Activated CD8-positive, alpha-beta memory T cell treated with anti-CD3 and anti-CD28 coated beads, Interleukin-2, amount 10 ng/mL, durations not matched to agents 7 days and 5 days (primary cell): ENCODE measurements at regions not wholly inside any gene's neighbourhood (a gene's known extent, or its start where the extent isn't known, plus 50 kb on each side); places are given as distances from the start of the nearest gene placed in this dataset.
"Not testable (repeated sequence)": the region's sequence is repeated elsewhere in the genome, so short reads cannot be mapped to it uniquely, and the experiment has no call there.

Experiments
- ATAC-seq: fragments of 150-1000 bp; cut with Tn5 transposase; one replicate; pipeline ENCODE4 v1.10.0; 2021; ENCODE audit warnings: moderate library complexity
- CTCF ChIA-PET: fragments of 350-600 bp; sonication (Branson Sonifier 250); formaldehyde crosslinking; loops from one replicate; lab custom pipeline; 2021; ENCODE audit warnings: antibody characterized with exemption; lab: Charles Lee
- DNase-seq: peaks from one replicate; pipeline ENCODE4 v3.0.0-alpha.2; 2020
- H3K27ac Mint-ChIP-seq: one replicate; pipeline ENCODE4 v1.8.0; 2021; ENCODE audit warnings: mild to moderate bottlenecking, mixed read lengths
- H3K27me3 Mint-ChIP-seq: one replicate; pipeline ENCODE4 v1.8.0; 2021; ENCODE audit warnings: mixed read lengths
- H3K36me3 Mint-ChIP-seq: one replicate; pipeline ENCODE4 v1.8.0; 2021; ENCODE audit warnings: mild to moderate bottlenecking, mixed read lengths
- H3K4me1 Mint-ChIP-seq: one replicate; pipeline ENCODE4 v1.8.0; 2021; ENCODE audit warnings: mixed read lengths
- H3K4me3 Mint-ChIP-seq: one replicate; pipeline ENCODE4 v1.8.0; 2021; ENCODE audit warnings: mild to moderate bottlenecking, moderate library complexity, mixed read lengths
- H3K9me3 Mint-ChIP-seq: one replicate; pipeline ENCODE4 v1.8.0; 2022; ENCODE audit warnings: low read depth, mixed read lengths

DNA sequence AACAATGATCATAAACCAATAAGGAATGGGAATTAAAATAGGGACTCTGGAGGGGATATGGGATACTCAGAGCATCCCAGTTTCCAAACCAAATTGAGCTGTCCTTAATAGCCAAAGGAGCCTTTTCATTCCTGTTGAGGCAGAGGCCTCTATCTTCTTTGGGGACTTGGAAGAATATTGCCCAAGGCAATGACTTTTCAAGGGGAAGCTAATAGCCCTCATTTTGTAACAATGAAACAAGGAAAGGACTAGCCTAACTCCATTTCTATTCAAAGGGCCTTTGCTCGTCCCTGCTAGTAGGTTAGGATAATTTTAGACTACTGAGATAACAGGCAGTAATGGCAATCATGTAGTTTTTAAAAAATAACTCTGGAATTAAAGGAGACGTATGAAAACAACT lies 789.8 kb upstream of the SLITRK5 start:
- Mint-ChIP-seq H3K27me3 (no peaks in the 10 kb centered on the region), H3K36me3 (no peaks in the 10 kb centered on the region), H3K4me3 (no peak overlapping the region), H3K4me1 (no peaks in the 10 kb centered on the region), H3K27ac (no peak overlapping the region), H3K9me3 (peaks cover 2% of the 10 kb centered on the region)
- CTCF ChIA-PET = no interaction called here
- DNase-seq (no peak), ATAC-seq (no peak)

DNA sequence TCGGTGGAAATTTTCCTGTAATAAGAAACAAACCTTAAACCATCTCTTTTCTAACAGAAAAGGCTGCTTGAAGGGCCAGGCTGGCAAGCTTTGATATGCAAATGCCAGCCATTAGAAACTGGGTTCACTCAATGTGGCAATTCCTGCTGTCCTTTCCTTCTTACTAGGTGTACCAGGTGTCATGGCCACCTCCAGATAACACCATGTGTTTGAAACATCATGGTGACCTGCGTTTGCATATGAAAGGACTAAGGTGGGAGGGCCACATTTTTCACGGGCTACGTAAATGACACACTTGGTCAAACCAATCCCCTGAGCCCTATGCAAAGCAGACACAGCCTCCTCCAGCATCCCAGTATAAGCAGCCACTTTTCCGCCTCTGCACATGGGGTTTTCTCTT lies 789.1 kb upstream of the SLITRK5 start:
- CTCF ChIA-PET = no interaction called here
- Mint-ChIP-seq H3K9me3 (peaks cover 2% of the 10 kb centered on the region), H3K4me1 (no peaks in the 10 kb centered on the region), H3K36me3 (no peaks in the 10 kb centered on the region), H3K27me3 (no peaks in the 10 kb centered on the region), H3K4me3 (no peak overlapping the region), H3K27ac (no peak overlapping the region)
- ATAC-seq (no peak), DNase-seq (no peak)

DNA sequence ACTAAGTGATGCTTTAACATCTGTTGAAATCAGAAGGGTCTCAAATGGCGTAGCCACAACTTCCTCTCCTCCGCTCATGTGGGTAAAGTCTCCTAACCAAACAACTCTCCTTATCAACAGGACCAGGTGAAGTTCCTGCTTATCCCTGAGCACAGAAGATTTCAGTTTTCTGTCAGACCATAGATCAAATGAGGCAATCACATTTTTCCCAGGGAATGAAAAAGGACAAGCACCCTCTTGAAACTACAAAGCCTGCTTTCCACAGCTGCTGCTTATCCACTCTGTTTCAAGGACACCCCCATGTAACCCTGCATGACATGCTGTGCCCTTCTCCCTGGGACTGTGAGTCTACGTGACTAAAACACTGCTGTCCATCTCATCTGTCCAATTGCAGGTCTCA lies 788.3 kb upstream of the SLITRK5 start:
- H3K27ac Mint-ChIP-seq = no peak overlapping the region
- H3K9me3 Mint-ChIP-seq = peaks cover 2% of the 10 kb centered on the region
- no peaks in the 10 kb centered on the region for H3K4me1 Mint-ChIP-seq
- no peaks in the 10 kb centered on the region for H3K27me3 Mint-ChIP-seq
- CTCF ChIA-PET = no interaction called here
- H3K36me3 Mint-ChIP-seq = no peaks in the 10 kb centered on the region
- DNase-seq (no peak), ATAC-seq (no peak)
- no peak overlapping the region for H3K4me3 Mint-ChIP-seq

DNA sequence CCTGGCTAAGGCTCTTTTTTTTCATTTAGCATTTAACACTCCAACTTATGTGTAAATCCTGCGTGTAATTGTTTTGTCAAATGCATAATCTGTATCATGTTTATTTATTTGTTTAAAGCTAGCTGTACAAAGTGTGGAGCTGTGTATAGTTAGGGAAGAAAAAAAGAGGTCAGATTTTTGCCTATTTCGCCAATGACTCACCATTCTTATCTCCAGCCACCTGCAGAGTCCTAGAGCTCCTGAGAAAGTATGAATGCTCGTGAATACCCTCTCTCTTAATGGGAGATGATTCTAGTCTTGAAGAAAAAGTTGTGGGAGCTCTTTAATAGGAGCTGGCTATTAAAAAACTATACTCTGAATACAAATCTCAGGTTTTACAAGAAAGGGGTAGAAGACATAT lies 778.8 kb upstream of the SLITRK5 start:
- ATAC-seq = no peak
- no peak overlapping the region for H3K27ac Mint-ChIP-seq
- CTCF ChIA-PET = no interaction called here
- DNase-seq = no peak
- no peaks in the 10 kb centered on the region for H3K36me3 Mint-ChIP-seq
- no peak overlapping the region for H3K4me3 Mint-ChIP-seq
- no peaks in the 10 kb centered on the region for H3K4me1 Mint-ChIP-seq
- no peaks in the 10 kb centered on the region for H3K27me3 Mint-ChIP-seq
- H3K9me3 Mint-ChIP-seq = peaks cover 5% of the 10 kb centered on the region

DNA sequence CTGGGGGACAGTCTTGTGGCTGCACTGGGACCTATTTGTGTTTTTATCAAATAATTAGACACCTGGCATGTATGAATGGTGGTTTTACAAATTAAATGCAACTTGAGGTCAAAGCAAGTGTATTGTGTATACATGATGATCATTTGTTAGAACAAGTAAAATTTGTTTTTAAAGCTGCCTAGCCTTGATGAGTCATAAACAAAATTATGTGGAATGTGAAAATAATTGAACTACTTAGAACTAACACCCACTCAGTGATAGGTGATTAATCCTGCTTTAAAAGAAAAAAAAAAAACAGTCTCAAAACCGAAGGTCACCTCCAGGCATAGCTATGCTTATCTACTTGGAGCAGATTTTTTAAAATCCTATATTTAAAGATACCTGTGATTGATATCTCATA lies 770.3 kb upstream of the SLITRK5 start:
- no peaks in the 10 kb centered on the region for H3K36me3 Mint-ChIP-seq
- ATAC-seq = no peak

DNA sequence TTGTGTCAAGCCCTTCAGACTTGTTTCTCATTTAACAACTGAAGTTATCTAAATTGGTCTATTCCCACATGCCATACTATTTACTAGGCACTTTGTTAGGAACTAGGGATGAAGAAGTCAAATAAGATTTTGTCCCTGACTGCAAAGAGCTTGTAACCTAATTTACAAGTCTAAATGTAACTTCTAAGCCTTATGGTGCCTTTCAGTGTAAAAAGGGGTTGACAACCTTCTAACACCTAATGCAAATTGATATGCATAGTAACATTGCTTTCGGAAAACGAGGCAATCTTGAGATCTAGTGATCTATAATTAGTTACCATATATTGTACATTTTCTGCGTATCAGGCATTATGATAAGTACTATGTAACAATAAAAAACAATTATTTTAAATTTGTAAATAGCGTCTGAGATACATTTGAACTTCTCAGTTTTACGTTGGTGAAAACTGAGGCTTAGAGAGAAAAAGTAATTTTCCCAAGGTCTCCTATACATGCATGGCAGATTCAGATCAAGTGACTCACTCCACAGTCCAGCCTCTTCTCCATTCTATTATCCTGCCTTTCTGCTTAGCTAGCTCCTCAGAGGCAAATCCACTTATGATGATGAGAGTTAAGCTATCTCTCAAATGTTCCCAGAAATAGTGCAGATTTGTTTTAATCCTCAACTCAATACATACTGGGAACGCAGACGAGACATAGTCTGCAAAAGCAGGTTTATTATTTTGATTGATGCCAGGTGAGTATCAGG lies 764.9 kb upstream of the SLITRK5 start:
- Mint-ChIP-seq H3K36me3 (no peaks in the 10 kb centered on the region), H3K4me1 (no peaks in the 10 kb centered on the region), H3K27me3 (no peaks in the 10 kb centered on the region), H3K4me3 (no peak overlapping the region), H3K9me3 (no peaks in the 10 kb centered on the region), H3K27ac (no peak overlapping the region)
- ATAC-seq = no peak
- CTCF ChIA-PET = no interaction called here
- no peak for DNase-seq

More for the DNA sequence above, 770.3 kb upstream of the SLITRK5 start:
- H3K27me3 Mint-ChIP-seq = no peaks in the 10 kb centered on the region
- no peaks in the 10 kb centered on the region for H3K4me1 Mint-ChIP-seq
- H3K9me3 Mint-ChIP-seq = no peaks in the 10 kb centered on the region
- no peak overlapping the region for H3K27ac Mint-ChIP-seq
- CTCF ChIA-PET = no interaction called here
- H3K4me3 Mint-ChIP-seq = no peak overlapping the region
- DNase-seq = no peak

DNA sequence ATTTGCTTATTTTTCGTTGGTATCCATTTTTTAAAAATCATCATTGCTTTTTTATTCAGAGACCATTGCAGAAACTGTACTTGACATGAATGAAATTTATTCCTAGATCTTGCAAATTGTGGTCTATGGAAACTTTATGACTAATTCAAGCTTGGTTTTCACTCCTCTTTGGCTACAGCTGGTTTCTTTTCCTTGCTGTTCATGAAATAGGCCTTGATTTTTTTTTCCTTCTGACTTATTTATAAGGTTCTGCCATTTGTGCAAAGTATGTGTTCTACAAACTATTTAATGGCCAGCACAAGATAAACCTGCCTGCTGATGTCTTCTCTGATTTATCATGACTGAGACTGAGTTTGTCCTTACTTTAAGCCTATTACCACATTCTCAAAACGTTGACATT lies 764.0 kb upstream of the SLITRK5 start:
- Mint-ChIP-seq H3K9me3 (no peaks in the 10 kb centered on the region), H3K4me1 (no peaks in the 10 kb centered on the region), H3K36me3 (no peaks in the 10 kb centered on the region), H3K4me3 (no peak overlapping the region), H3K27me3 (no peaks in the 10 kb centered on the region), H3K27ac (no peak overlapping the region)
- no peak for DNase-seq
- CTCF ChIA-PET = no interaction called here
- no peak for ATAC-seq

DNA sequence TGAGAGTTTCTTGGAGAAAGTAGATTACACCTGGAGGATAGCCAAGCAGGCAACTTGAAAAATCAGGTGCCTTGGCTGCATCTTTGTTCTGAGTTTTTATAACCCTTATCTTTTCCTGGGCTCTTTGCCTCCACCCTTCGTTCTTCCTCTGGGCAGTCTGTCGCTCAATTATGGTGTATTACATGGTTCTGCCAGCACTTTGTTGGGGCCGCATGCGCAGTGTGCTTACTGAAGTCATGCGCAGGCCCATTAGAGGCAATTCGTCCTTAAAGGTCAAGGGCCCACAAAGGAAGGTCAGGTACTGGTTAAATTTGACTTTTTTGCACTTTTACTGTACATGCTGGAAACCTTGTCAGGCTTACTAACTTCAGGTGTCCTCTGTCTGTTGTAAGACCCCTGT lies 761.9 kb upstream of the SLITRK5 start:
- Mint-ChIP-seq H3K36me3 (no peaks in the 10 kb centered on the region), H3K27ac (no peak overlapping the region), H3K9me3 (no peaks in the 10 kb centered on the region), H3K4me3 (no peak overlapping the region), H3K4me1 (no peaks in the 10 kb centered on the region), H3K27me3 (no peaks in the 10 kb centered on the region)
- ATAC-seq (no peak), DNase-seq (no peak)
- CTCF ChIA-PET = no interaction called here

DNA sequence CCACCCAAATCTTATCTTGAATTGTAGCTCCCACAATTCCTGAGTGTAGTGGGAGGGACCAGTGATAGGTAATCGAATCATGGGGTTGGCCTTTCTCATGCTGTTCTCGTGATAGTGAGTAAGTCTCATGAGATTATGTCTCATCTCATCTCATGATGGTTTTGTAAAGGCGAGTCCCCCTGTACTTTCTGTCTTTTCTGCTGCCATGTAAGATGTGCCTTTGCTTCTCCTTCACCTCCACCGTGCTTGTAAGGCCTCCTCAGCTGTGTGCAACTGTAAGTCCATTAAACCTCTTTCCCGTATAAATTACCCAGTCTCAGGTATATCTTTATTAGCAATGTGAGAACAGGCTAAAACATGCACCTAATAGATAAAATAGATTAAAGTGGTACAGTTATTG lies 756.4 kb upstream of the SLITRK5 start:
- DNase-seq (no peak), ATAC-seq (no peak)
- peaks cover 2% of the 10 kb centered on the region for H3K9me3 Mint-ChIP-seq
- no peaks in the 10 kb centered on the region for H3K27me3 Mint-ChIP-seq
- CTCF ChIA-PET = no interaction called here
- no peaks in the 10 kb centered on the region for H3K36me3 Mint-ChIP-seq
- H3K4me3 Mint-ChIP-seq = no peak overlapping the region
- no peaks in the 10 kb centered on the region for H3K4me1 Mint-ChIP-seq
- H3K27ac Mint-ChIP-seq = no peak overlapping the region

DNA sequence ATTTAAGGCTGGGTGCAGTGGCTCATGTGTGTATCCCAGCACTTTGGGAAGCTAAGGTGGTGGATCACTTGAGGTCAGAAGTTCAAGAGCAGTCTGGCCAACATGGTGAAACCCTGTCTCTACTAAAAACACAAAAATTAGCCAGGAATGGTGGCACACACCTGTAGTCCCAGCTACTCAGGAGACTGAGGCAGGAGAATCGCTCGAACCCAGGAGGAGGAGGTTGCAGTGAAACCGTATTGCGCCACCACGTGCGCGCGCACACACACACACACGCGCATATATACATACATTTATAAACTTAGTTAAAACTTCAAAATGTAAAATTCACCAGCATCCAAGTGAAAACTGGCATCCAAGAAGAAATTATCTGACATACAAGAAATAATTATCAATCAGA lies 753.7 kb upstream of the SLITRK5 start:
- H3K9me3 Mint-ChIP-seq, ATAC-seq, H3K4me1 Mint-ChIP-seq, CTCF ChIA-PET, DNase-seq, H3K4me3 Mint-ChIP-seq, H3K27ac Mint-ChIP-seq, H3K27me3 Mint-ChIP-seq, H3K36me3 Mint-ChIP-seq: not testable (repeated sequence)

DNA sequence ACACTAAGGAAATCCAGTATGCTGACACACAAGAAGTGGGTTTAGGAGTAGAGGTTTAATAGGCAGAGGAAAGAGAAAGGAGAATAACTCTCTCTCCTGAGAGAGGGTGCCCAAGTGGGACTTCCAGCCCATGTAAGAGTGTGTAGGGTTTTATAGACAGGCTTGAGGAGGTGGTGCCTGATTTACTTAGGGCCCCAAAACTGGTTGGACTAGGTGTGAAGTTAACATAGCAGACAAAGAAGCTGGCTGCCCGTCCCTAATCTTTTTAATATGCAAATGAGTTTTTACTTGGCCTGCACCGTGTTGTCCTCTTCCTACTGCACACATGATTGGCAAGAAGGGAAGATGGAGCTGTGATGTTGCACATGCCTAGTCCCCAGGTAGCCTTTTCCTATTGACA lies 752.5 kb upstream of the SLITRK5 start:
- ATAC-seq (no peak), DNase-seq (no peak)
- Mint-ChIP-seq H3K27ac (no peak overlapping the region), H3K4me3 (no peak overlapping the region), H3K9me3 (peaks cover 2% of the 10 kb centered on the region), H3K27me3 (no peaks in the 10 kb centered on the region), H3K36me3 (no peaks in the 10 kb centered on the region), H3K4me1 (no peaks in the 10 kb centered on the region)
- CTCF ChIA-PET = no interaction called here

DNA sequence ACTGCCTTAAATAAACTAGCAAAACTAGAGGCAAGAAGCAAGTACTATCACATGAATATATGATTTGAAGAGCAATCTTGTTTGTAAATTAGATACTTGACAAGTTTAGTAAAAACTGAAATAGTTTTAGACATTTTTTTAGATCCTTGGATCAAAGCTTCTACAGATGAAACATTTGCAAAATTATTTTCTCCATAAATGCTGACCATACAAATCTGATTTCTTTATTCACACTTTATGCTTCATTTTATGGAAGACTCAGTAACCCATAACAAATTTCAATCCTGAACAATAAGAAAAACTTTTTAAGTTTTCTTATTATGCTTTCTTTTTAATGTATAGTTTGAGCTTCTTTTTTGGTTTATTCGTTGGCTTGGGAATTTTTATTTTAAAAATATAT lies 750.2 kb upstream of the SLITRK5 start:
- CTCF ChIA-PET = no interaction called here
- no peaks in the 10 kb centered on the region for H3K27me3 Mint-ChIP-seq
- H3K4me1 Mint-ChIP-seq = no peaks in the 10 kb centered on the region
- ATAC-seq (no peak), DNase-seq (no peak)
- no peaks in the 10 kb centered on the region for H3K36me3 Mint-ChIP-seq
- peaks cover 4% of the 10 kb centered on the region for H3K9me3 Mint-ChIP-seq
- no peak overlapping the region for H3K4me3 Mint-ChIP-seq
- no peak overlapping the region for H3K27ac Mint-ChIP-seq

DNA sequence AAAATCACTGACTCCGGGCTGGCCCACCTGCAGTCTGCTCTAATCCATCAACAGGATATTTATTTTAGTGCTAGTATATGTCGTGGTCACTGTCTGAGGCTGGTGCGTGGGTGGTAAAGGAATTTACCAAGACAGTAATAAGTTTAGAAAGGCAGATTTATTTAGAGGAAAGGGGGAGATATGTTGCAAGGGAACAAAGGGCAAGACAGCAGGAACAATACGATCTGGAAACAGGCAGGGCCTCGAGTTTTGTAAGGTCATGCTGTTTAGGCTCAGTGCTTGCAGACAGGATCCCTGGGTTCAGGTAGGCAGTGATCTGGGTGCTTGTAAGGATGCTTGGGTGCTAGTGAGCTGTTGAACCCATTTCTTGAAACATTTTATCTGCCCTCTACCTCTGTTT lies 748.2 kb upstream of the SLITRK5 start:
- Mint-ChIP-seq H3K9me3 (peaks cover 10% of the 10 kb centered on the region), H3K36me3 (no peaks in the 10 kb centered on the region), H3K4me1 (no peaks in the 10 kb centered on the region), H3K4me3 (no peak overlapping the region), H3K27me3 (no peaks in the 10 kb centered on the region), H3K27ac (no peak overlapping the region)
- no peak for ATAC-seq
- no peak for DNase-seq
- CTCF ChIA-PET = no interaction called here

DNA sequence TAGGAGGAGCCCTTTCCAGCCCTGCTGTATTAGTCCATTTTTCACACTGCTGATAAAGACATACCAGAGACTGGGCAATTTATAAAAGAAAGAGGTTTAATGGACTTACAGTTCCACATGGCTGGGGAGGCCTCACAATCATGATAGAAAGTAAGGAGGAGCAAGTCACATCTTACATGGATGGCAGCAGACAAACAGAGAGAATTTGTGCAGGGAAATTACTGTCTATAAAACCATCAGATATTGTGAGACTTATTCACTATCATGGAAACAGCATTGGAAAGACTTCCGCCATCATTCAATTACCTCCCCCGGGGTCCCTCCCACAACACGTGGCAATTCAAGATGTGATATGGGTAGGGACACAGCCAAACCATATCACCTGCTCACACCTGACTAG lies 744.3 kb upstream of the SLITRK5 start:
- ATAC-seq, H3K27ac Mint-ChIP-seq, H3K36me3 Mint-ChIP-seq, H3K4me3 Mint-ChIP-seq, H3K27me3 Mint-ChIP-seq, H3K9me3 Mint-ChIP-seq, DNase-seq, H3K4me1 Mint-ChIP-seq, CTCF ChIA-PET: not testable (repeated sequence)
